NCI-H524 (cell line): ENCODE measurements at regions not wholly inside any gene's neighbourhood (a gene's known extent, or its start where the extent isn't known, plus 50 kb on each side); places are given as distances from the start of the nearest gene placed in this dataset.
"Not testable (repeated sequence)": the region's sequence is repeated elsewhere in the genome, so short reads cannot be mapped to it uniquely, and the experiment has no call there.

Source experiments
- DNase-seq, 2 experiments: peaks; one replicate each; lab custom pipeline; 2025; lab: John Stamatoyannopoulos, UW

- peak in 1 of 2 experiments; percentile 69 for DNase-seq
These were observed 145.3 kb upstream of the PRSS1 start for GRCh38 chr7:142603870-142604448.

DNA sequence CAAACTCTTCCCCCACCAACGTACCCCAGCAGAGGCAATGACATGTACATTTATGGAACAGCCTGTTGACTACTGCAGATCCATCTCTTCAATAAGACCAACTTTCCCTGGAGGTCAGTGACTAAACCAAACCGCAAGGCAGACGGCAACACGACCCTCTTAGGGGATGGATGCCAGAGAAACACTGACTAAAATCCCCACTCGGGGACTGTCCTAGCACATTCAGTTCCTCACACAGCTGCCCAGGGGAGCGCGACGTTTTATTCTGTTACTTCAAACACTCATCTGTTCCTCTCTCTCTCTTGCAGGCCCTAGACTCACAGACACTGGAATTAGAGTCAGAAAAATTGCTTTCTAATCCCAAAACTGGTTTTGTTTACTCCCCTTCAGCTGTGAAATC lies 146.5 kb upstream of the PRSS1 start:
- DNase-seq = no peak

- no peak for DNase-seq
These were observed 147.1 kb upstream of the PRSS1 start for GRCh38 chr7:142602183-142602582.

DNA sequence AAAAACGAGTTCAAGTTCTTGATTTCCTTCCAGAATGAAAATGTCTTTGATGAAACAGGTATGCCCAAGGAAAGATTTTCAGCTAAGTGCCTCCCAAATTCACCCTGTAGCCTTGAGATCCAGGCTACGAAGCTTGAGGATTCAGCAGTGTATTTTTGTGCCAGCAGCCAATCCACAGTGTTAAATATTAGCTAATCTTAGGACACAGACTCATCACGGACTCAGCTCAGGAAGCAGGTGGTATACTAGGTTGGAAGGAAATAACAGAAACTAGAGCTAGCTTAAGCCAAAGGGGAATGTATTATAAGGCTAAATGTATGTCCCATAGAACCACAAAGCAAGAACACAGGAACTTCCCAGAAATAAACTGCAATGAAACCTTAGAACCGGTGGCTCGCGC lies 151.0 kb upstream of the PRSS1 start:
- DNase-seq = no peak

GRCh38 chr7:142597547-142597946 lies 151.7 kb upstream of the PRSS1 start:
- no peak for DNase-seq

- no peak for DNase-seq
These were observed 153.3 kb upstream of the PRSS1 start for GRCh38 chr7:142595816-142596516.

DNA sequence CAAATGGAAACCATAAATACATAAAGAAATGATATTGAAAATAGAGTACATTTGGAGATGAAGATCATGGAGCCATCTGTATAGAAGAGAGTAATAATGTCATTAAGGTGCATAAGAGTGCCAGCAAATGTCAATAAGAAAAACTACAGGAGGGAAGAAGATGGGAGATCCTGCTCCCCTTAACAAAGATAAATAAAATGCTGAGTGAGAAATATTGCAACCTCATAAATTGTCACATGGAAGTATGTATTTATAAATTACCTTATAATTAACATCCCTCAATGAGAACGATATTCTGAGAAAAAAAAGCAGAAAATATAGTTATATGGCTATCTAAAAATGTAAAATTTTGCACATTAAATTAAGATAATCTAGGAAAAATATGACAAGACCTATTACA lies 155.2 kb upstream of the PRSS1 start:
- no peak for DNase-seq

DNA sequence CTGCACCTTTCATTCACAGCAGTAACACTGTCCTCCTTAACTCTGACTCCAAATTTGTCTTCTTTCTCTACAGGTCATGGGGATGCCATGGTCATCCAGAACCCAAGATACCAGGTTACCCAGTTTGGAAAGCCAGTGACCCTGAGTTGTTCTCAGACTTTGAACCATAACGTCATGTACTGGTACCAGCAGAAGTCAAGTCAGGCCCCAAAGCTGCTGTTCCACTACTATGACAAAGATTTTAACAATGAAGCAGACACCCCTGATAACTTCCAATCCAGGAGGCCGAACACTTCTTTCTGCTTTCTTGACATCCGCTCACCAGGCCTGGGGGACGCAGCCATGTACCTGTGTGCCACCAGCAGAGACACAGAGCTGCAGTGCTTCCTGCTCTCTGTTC lies 156.2 kb upstream of the PRSS1 start:
- no peak for DNase-seq

DNA sequence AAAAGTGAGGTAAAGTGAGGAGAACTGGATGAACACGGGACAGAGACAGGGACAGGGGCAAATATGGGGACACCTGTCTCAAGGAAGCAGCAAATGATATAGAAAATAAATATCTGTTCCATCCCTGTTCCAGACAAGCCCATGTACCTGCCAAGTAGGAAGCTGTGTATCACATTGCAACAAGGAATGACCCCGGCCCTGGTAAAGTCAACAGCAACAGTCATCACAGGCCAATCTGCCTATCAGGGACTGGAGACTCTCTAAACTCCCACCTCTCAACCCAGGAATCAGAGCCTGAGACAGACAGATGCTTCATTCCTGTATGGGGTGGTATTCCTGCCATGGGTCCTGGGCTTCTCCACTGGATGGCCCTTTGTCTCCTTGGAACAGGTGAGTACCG lies 156.6 kb upstream of the PRSS1 start:
- DNase-seq = no peak

GRCh38 chr7:142592231-142592630 lies 157.0 kb upstream of the PRSS1 start:
- DNase-seq = no peak

- DNase-seq = no peak
These were observed 158.3 kb upstream of the PRSS1 start for GRCh38 chr7:142590830-142591457.

GRCh38 chr7:142590077-142590476 lies 159.2 kb upstream of the PRSS1 start:
- no peak for DNase-seq

DNA sequence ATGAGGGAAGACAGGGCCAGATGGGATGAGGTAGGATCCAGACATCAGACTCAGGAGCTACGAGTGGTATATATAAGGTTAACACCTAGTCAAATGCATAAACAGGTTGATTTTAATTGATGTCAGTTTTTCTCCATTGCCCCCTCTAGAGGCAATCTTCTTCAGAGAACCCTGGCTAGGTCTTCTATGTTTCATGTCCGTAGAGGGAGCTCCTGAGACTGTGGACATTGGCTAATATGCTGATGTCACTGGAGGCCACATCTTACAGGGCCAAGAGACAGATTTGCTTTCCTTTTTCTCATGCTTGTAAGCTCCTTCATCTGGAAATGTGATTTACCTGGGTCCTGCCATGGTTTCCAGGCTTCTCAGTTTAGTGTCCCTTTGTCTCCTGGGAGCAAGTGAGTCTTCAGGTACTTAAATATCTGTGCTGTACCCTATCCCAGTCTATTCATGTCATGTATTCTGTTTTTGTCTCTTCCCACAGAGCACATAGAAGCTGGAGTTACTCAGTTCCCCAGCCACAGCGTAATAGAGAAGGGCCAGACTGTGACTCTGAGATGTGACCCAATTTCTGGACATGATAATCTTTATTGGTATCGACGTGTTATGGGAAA lies 161.6 kb upstream of the PRSS1 start:
- DNase-seq = peak; percentile 17 to 63

GRCh38 chr7:142586611-142587010 lies 162.7 kb upstream of the PRSS1 start:
- no peak for DNase-seq

- DNase-seq = no peak
These were observed 163.8 kb upstream of the PRSS1 start for GRCh38 chr7:142585425-142585824.

- no peak for DNase-seq
These were observed 164.5 kb upstream of the PRSS1 start for GRCh38 chr7:142584765-142585164.

DNA sequence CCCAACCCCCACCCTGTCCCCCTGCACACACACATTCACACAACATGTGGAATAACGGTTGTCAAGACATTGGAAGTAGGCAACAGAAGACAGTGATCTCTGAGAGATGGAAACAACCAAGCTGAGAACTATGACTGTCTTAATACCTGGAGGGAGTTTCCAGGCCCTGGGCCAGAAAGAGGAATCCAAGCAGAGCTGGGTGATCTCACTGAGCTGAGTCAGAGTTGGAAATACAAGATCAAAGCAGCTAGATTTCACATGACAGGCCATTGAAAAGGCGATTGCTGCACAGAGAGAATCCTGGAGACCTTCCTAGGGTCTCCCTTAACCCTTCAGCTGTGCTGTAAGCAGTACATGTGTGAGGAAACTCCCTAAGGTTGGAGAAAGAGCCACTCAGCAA lies 165.8 kb upstream of the PRSS1 start:
- no peak for DNase-seq

DNA sequence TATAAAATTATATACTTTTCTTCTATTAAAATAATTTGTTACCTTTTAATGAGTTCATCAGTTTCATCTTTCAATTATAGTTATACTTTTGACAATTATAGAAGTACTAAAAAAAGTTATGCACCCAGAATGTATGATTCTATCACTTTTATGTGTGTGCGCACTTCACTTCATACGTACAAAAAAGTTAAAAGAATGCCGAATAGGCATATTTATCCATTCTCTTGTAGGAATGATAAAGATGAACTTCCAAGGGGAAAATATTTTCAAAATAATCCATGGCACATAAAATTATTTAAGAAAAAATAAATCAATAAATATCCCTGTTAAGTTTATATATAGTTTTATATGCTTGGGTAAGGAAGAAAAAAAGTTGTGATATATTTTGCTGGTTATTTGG lies 166.9 kb upstream of the PRSS1 start:
- no peak for DNase-seq

GRCh38 chr7:142581341-142581740 lies 167.9 kb upstream of the PRSS1 start:
- no peak for DNase-seq

GRCh38 chr7:142579946-142580345 lies 169.3 kb upstream of the PRSS1 start:
- DNase-seq = no peak

- not testable (repeated sequence) for DNase-seq
These were observed 173.9 kb upstream of the PRSS1 start for GRCh38 chr7:142575351-142575750.

DNA sequence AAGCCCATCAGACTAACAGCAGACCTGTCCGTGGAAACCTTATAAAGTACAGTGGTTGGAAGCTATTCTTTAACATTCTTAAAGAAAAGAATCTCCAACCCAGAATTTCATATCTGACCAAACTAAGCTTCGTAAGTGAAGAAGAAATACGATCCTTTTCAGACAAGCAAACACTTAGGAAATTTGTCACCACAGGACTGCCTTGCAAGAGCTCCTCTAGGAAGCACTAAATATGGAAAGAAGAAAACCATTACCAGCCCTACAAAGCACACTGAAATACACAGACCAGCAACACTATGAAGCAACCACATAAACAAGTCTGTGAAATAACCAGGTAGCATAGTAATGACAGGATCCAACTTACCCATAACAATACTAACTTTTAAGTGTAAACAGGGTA lies 177.7 kb upstream of the PRSS1 start:
- DNase-seq = no peak

DNA sequence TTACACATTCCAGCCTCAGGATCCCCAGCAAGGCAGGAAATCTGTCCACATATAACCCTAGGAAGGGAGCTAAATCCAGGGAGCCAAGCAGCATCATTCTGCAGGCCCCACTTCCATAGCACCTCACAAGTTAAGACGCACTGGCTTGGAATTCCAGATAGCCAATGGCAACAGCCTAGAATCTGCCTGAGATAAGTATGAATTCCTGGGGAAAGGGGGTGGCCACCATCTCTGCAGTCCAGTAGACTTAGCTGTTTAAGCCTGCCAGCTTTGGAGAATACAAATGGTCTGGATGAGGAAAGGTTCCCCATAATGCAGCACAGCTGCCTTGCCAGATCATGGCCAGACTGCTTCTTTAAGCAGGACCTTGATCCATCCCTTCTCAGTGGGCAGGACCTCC lies 179.4 kb upstream of the PRSS1 start:
- DNase-seq = no peak
